GM06990 (cell line): ENCODE measurements at regions not wholly inside any gene's neighbourhood (a gene's known extent, or its start where the extent isn't known, plus 50 kb on each side); places are given as distances from the start of the nearest gene placed in this dataset.

Source experiments
- DNase-seq: peaks from one replicate; pipeline ENCODE4 v3.0.0-alpha.2; 2011; ENCODE audit not compliant: insufficient read length; ENCODE audit errors: extremely low read depth
- H3K27me3 ChIP-seq: replicated peaks from 2 replicates; pipeline ENCODE4 v1.6.0; 2011; ENCODE audit warnings: low read length; ENCODE audit not compliant: control insufficient read depth, insufficient read depth
- H3K36me3 ChIP-seq: 2 replicates; pipeline ENCODE4 v1.5.1; 2011; ENCODE audit warnings: low read length; ENCODE audit not compliant: control insufficient read depth, insufficient read depth
- H3K4me3 ChIP-seq: replicated peaks from 2 replicates; pipeline ENCODE4 v1.5.1; 2011; ENCODE audit warnings: low read depth, mild to moderate bottlenecking, control low read depth, low read length
- TF ChIP-seq, protein P1 (sequence below): IDR thresholded peaks from 2 replicates; pipeline ENCODE4 v1.5.1; 2011; ENCODE audit warnings: low read length, control low read depth, mild to moderate bottlenecking, inconsistent platforms; ENCODE audit not compliant: insufficient read depth, poor library complexity, severe bottlenecking

DNA sequence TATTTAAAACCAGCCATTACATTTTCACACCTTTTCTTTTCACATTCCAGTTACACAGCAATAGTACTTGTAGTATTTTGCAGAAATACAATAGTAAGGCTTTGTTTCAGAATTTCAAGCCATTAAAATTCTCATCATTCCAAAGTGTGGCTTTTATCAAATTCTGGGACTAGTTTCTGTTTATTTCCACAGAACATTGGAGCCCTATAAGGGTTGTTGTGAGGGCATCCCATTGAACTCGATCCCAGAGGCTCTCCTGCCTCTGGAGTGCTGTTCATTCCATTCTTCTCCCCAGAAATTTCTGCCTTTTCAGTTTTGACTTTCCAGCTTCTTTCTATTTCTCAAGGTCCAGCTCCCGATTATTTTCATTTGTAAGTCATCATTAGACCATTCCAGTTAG, 645.5 kb downstream of the ADGRL2 start:
- TF ChIP-seq, protein P1, sequence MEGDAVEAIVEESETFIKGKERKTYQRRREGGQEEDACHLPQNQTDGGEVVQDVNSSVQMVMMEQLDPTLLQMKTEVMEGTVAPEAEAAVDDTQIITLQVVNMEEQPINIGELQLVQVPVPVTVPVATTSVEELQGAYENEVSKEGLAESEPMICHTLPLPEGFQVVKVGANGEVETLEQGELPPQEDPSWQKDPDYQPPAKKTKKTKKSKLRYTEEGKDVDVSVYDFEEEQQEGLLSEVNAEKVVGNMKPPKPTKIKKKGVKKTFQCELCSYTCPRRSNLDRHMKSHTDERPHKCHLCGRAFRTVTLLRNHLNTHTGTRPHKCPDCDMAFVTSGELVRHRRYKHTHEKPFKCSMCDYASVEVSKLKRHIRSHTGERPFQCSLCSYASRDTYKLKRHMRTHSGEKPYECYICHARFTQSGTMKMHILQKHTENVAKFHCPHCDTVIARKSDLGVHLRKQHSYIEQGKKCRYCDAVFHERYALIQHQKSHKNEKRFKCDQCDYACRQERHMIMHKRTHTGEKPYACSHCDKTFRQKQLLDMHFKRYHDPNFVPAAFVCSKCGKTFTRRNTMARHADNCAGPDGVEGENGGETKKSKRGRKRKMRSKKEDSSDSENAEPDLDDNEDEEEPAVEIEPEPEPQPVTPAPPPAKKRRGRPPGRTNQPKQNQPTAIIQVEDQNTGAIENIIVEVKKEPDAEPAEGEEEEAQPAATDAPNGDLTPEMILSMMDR: no peak
- Histone ChIP-seq H3K27me3 (no peaks in the 10 kb centered on the region), H3K4me3 (no peak overlapping the region), H3K36me3 (no peaks in the 10 kb centered on the region)
- DNase-seq: no peak

DNA sequence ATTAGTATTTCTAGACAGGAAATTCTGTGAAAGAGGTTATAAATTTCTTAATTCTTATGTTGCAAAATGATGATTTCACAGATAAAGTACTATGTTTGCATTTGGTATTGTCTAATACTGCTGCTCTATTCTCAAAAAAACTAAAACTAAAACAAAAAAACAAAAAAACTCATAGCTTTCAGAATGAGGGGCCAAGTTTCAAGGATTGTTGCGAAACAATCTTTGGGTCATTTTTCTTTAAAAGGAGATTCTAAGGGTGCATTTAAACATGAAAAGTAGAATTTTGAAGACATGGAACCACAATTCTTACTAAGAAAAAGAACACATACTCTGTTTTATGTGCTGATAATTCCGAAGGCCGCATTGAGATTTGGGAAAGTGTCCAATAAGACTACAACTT, 645.1 kb downstream of the ADGRL2 start:
- no peak for DNase-seq
- TF ChIP-seq, protein P1: no peak
- no peak overlapping the region for H3K4me3 ChIP-seq

DNA sequence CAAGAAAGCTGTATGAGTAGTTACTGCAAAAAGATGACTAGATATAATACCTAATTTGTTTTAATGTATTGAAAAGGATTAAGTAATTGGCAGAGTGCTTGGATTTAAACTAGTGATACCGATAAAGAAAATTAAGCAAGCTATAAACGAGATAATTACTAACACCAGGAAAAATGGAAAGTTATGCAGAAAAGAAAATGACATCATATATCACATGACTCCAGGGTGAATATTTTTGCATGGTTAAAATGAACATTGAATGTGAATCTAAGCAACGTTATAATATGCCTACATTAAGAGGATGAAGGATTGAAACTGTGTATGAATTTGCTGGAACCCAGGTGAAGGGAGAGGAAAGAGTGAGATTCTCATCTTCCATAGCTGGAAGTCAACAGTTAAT, 644.4 kb downstream of the ADGRL2 start:
- TF ChIP-seq, protein P1: no peak
- no peak for DNase-seq
- no peaks in the 10 kb centered on the region for H3K27me3 ChIP-seq
- H3K36me3 ChIP-seq: no peaks in the 10 kb centered on the region
- H3K4me3 ChIP-seq: no peak overlapping the region

More for the DNA sequence above, 645.1 kb downstream of the ADGRL2 start:
- H3K27me3 ChIP-seq: no peaks in the 10 kb centered on the region
- no peaks in the 10 kb centered on the region for H3K36me3 ChIP-seq

DNA sequence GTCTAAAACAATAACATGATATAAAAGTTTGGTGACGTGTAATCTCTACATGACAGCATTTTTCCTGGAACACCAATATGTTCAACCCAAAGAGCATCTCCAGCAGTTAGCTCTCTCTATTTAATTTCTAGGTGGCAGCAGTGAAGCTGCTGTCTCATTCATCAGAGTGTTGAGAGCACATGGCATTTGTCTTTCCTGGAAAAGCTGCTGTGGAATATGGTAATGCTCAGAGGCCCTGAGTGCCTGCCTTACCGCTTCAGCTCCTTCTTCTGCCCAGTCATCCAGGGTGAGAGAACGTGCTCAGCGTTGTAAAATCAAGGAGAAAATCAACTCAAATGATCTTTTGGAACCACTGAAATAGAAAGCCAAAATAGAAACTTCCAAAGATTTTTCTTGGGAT, 640.7 kb downstream of the ADGRL2 start:
- TF ChIP-seq, protein P1: no peak
- H3K36me3 ChIP-seq: no peaks in the 10 kb centered on the region
- H3K4me3 ChIP-seq: no peak overlapping the region
- no peak for DNase-seq
- no peaks in the 10 kb centered on the region for H3K27me3 ChIP-seq

DNA sequence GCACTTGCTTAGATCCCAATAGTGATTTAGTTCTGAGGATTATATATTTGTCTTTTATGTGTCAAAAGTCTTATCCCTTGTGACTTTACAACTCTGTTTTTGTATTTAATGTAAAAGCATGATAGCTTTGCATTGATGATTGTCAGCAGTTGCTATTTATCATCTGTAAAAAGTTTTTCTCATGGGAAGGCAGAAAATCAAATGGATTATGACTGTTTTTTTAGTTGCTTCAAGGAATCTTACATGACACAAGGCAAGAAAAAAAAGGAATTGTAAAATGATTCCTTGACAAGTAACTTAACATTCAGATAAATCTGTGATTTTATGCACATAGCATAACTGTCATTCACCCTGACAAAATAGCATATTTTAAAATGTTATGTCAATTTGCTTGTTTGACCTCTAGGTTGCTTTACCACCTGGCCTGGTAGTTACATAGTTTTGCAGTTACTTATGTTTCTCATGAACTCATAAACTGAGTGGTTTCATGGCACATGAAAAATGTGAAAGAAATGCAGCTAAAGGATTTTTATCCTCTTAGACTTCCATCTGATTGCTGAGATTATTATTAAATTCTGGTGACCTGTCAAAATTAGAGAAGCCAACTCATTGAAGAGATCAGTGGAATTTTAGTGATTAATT, 622.6 kb downstream of the ADGRL2 start:
- Histone ChIP-seq H3K36me3 (no peaks in the 10 kb centered on the region), H3K27me3 (no peaks in the 10 kb centered on the region), H3K4me3 (no peak overlapping the region)
- DNase-seq: no peak
- TF ChIP-seq, protein P1: no peak

DNA sequence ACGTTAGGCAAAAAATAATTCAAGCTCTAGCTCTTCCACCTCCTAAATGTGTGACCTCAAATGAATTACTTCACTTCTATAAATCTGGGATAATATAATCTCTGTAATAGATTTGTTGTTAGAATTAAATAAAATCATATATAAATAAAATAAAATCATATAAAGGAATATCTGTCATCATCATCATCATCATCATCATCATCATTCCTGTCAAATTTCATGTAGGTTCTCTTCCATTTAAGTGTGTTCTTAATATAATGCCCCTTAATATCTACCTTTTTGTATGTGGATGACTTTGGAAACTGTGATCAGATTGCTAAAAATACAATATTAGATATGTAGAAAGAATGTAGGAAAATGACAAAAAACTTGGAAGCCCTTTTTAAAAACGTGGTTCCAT, 621.0 kb downstream of the ADGRL2 start:
- Histone ChIP-seq H3K27me3 (no peaks in the 10 kb centered on the region), H3K36me3 (no peaks in the 10 kb centered on the region), H3K4me3 (no peak overlapping the region)
- TF ChIP-seq, protein P1: no peak
- DNase-seq: no peak
